PFSK-1 (cell line): ENCODE measurements at regions not wholly inside any gene's neighbourhood (a gene's known extent, or its start where the extent isn't known, plus 50 kb on each side); places are given as distances from the start of the nearest gene placed in this dataset.

Experiments used
- POLR2AphosphoS5 ChIP-seq: IDR thresholded peaks from 2 replicates; pipeline ENCODE4 v1.6.1; 2012; ENCODE audit warnings: low read depth, mild to moderate bottlenecking, control low read depth, low read length, moderate library complexity
- SIN3A ChIP-seq: IDR thresholded peaks from 2 replicates; pipeline ENCODE4 v1.6.1; 2012; ENCODE audit warnings: mild to moderate bottlenecking, low read length, moderate library complexity, borderline replicate concordance; ENCODE audit not compliant: insufficient read depth
- TAF1 ChIP-seq: IDR thresholded peaks from 2 replicates; pipeline ENCODE4 v1.6.1; 2012; ENCODE audit warnings: low read length, control low read depth, borderline replicate concordance; ENCODE audit not compliant: insufficient read depth

GRCh38 chr10:124262971-124263370 is 155.8 kb downstream of the OAT start:
- TF ChIP-seq POLR2AphosphoS5: no peak
- no peak for TF ChIP-seq SIN3A
- no peak for TF ChIP-seq TAF1
